ENCODE measurements at regions not wholly inside any gene's neighbourhood (a gene's known extent, or its start where the extent isn't known, plus 50 kb on each side); places are given as distances from the start of the nearest gene placed in this dataset.
"Not testable (repeated sequence)": the region's sequence is repeated elsewhere in the genome, so short reads cannot be mapped to it uniquely, and the experiment has no call there.

DNA sequence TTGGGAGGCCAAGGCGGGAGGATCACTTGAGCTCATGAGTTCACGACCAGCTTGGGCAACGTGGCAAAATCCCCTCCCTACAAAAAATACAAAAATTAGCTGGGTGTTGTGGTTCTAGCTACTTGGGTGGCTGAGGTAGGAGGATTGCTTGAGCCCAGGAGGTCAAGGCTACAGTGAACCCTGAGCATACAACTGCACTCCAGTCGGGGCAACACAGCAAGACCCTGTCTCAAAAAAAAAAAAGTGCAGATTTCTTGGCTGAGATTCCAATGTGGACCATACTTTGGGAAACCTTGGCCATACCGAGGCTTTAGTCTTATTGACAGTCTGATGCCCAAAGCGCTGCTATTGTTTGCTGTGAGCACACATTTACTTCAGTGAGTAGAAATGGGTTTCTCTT, 113.6 kb upstream of the CLINT1 start:
- ATAC-seq (ENCODE audit: insufficient read depth, low read depth) (no peak), DNase-seq (no peak)
- Histone ChIP-seq H3K27ac (ENCODE audit: low read length) (no peak overlapping the region), H3K4me2 (ENCODE audit: insufficient read depth, low read length) (no peak overlapping the region), H3K36me3 (ENCODE audit: insufficient read depth, low read length) (no peaks in the 10 kb centered on the region), H3K4me3 (ENCODE audit: low read depth in 1 of 2, low read length in 2 of 2) (no peak overlapping the region), H3K79me2 (ENCODE audit: insufficient read depth, low read length) (no peaks in the 10 kb centered on the region), H3K9me3 (ENCODE audit: insufficient read depth, low read length, severe bottlenecking) (no peaks in the 10 kb centered on the region), H3K27me3 (ENCODE audit: insufficient read depth, low read length, poor library complexity) (no peaks in the 10 kb centered on the region), H3K4me1 (ENCODE audit: insufficient read depth, low read length) (no peaks in the 10 kb centered on the region), H4K20me1 (ENCODE audit: insufficient read depth, low read length) (no peaks in the 10 kb centered on the region), H2AFZ (ENCODE audit: low read depth, low read length) (no peak overlapping the region), H3K9ac (ENCODE audit: low read depth, low read length) (no peak overlapping the region)
- TF ChIP-seq EZH2 (IDR thresholded peaks at IDR 0.05; ENCODE audit: borderline replicate concordance, low read depth, low read length, severe bottlenecking) = no peak
- TF ChIP-seq, protein P1, sequence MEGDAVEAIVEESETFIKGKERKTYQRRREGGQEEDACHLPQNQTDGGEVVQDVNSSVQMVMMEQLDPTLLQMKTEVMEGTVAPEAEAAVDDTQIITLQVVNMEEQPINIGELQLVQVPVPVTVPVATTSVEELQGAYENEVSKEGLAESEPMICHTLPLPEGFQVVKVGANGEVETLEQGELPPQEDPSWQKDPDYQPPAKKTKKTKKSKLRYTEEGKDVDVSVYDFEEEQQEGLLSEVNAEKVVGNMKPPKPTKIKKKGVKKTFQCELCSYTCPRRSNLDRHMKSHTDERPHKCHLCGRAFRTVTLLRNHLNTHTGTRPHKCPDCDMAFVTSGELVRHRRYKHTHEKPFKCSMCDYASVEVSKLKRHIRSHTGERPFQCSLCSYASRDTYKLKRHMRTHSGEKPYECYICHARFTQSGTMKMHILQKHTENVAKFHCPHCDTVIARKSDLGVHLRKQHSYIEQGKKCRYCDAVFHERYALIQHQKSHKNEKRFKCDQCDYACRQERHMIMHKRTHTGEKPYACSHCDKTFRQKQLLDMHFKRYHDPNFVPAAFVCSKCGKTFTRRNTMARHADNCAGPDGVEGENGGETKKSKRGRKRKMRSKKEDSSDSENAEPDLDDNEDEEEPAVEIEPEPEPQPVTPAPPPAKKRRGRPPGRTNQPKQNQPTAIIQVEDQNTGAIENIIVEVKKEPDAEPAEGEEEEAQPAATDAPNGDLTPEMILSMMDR (IDR thresholded peaks at IDR 0.05; ENCODE audit: borderline replicate concordance, extremely low read depth, low read length, poor library complexity, severe bottlenecking) = no peak

DNA sequence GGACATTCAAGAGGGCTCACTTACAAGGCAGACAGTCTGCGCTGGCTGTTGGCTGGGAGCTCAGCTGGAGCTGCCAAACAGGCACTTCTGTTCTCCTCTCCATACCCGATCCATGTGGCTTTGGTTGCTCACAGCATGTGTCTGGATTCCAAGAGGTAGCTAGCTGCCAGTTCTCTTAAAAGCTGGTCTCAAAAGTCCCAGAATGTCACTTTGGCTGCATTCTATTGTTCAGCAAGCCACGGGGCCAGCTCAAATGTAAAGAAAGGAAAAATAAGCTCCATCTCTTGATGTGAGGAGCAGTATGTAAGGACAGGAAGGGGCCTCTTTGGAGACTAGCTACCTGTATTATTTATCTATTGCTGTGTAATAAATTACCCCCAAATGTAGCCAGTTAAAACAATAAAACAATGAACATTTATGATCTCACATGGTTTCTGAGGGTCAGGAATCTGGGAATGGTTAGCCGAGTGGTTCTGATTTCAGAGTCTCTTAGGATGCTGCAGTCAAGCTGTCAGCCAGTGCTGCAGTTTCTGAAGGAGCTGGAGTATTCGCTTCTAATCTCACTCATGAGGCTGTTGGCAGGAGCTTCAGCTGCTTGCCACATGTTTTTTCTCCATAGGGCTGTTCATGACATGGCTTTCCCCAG, 112.7 kb upstream of the CLINT1 start:
- H3K79me2 ChIP-seq (ENCODE audit: insufficient read depth, low read length) = no peaks in the 10 kb centered on the region
- no peak overlapping the region for H3K4me2 ChIP-seq (ENCODE audit: insufficient read depth, low read length)
- no peak overlapping the region for H3K4me3 ChIP-seq (ENCODE audit: low read depth in 1 of 2, low read length in 2 of 2)
- no peaks in the 10 kb centered on the region for H3K36me3 ChIP-seq (ENCODE audit: insufficient read depth, low read length)
- H4K20me1 ChIP-seq (ENCODE audit: insufficient read depth, low read length) = no peaks in the 10 kb centered on the region
- no peaks in the 10 kb centered on the region for H3K9me3 ChIP-seq (ENCODE audit: insufficient read depth, low read length, severe bottlenecking)
- no peaks in the 10 kb centered on the region for H3K27me3 ChIP-seq (ENCODE audit: insufficient read depth, low read length, poor library complexity)
- H2AFZ ChIP-seq (ENCODE audit: low read depth, low read length) = no peak overlapping the region
- no peak for ATAC-seq (ENCODE audit: insufficient read depth, low read depth)
- no peak for DNase-seq
- H3K4me1 ChIP-seq (ENCODE audit: insufficient read depth, low read length) = no peaks in the 10 kb centered on the region
- TF ChIP-seq EZH2 (IDR thresholded peaks at IDR 0.05; ENCODE audit: borderline replicate concordance, low read depth, low read length, severe bottlenecking) = no peak
- TF ChIP-seq, protein P1 (IDR thresholded peaks at IDR 0.05; ENCODE audit: borderline replicate concordance, extremely low read depth, low read length, poor library complexity, severe bottlenecking) = no peak
- H3K27ac ChIP-seq (ENCODE audit: low read length) = no peak overlapping the region
- H3K9ac ChIP-seq (ENCODE audit: low read depth, low read length) = no peak overlapping the region

DNA sequence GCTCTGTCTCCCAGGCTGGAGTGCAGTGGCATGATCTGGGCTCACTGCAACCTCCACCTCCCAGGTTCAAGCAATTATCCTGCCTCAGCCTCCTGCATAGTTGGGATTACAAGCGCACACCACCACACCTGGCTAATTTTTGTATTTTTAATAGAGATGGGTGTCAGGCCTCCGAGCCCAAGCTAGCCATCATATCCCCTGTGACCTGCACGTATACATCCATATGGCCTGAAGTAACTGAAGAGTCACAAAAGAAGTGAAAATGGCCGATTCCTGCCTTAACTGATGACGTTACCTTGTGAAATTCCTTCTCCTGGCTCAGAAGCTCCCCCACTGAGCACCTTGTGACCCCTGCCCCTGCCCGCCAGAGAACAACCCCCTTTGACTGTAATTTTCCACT, 109.6 kb upstream of the CLINT1 start:
- H3K36me3 ChIP-seq (ENCODE audit: insufficient read depth, low read length); H3K4me2 ChIP-seq (ENCODE audit: insufficient read depth, low read length); DNase-seq; H3K9ac ChIP-seq (ENCODE audit: low read depth, low read length); H3K27me3 ChIP-seq (ENCODE audit: insufficient read depth, low read length, poor library complexity); H2AFZ ChIP-seq (ENCODE audit: low read depth, low read length); ATAC-seq (ENCODE audit: insufficient read depth, low read depth); H3K79me2 ChIP-seq (ENCODE audit: insufficient read depth, low read length); H3K9me3 ChIP-seq (ENCODE audit: insufficient read depth, low read length, severe bottlenecking); H3K4me3 ChIP-seq (ENCODE audit: low read depth in 1 of 2, low read length in 2 of 2); H4K20me1 ChIP-seq (ENCODE audit: insufficient read depth, low read length); H3K27ac ChIP-seq (ENCODE audit: low read length); H3K4me1 ChIP-seq (ENCODE audit: insufficient read depth, low read length): not testable (repeated sequence)

DNA sequence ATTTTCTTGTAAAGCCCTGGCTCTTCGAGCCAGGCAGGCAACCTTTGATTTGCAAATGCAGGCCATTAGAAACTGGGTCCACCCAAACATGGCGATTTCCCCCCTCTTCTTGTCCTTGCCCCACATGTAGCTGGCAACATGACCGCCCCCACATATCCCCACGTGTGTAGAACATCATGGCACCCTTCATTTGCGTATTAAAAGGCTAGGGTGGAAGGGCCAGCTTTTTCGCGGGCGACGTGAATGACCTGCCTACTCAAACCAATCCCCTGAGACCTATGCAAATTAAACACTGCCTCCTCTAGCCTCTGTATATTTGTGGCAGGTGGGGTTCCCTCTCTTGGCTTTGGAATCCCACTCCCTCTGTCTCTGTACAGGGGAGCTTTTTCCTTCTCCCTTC, 107.0 kb upstream of the CLINT1 start:
- Histone ChIP-seq H3K4me1 (ENCODE audit: insufficient read depth, low read length) (no peaks in the 10 kb centered on the region), H4K20me1 (ENCODE audit: insufficient read depth, low read length) (no peaks in the 10 kb centered on the region), H3K27me3 (ENCODE audit: insufficient read depth, low read length, poor library complexity) (no peaks in the 10 kb centered on the region), H2AFZ (ENCODE audit: low read depth, low read length) (no peak overlapping the region), H3K79me2 (ENCODE audit: insufficient read depth, low read length) (no peaks in the 10 kb centered on the region), H3K36me3 (ENCODE audit: insufficient read depth, low read length) (no peaks in the 10 kb centered on the region), H3K4me3 (ENCODE audit: low read depth in 1 of 2, low read length in 2 of 2) (no peak overlapping the region), H3K27ac (ENCODE audit: low read length) (no peak overlapping the region), H3K9me3 (ENCODE audit: insufficient read depth, low read length, severe bottlenecking) (no peaks in the 10 kb centered on the region), H3K4me2 (ENCODE audit: insufficient read depth, low read length) (no peak overlapping the region), H3K9ac (ENCODE audit: low read depth, low read length) (no peak overlapping the region)
- ATAC-seq (ENCODE audit: insufficient read depth, low read depth) (no peak), DNase-seq (no peak)
- TF ChIP-seq EZH2 (IDR thresholded peaks at IDR 0.05; ENCODE audit: borderline replicate concordance, low read depth, low read length, severe bottlenecking) = no peak
- TF ChIP-seq, protein P1 (IDR thresholded peaks at IDR 0.05; ENCODE audit: borderline replicate concordance, extremely low read depth, low read length, poor library complexity, severe bottlenecking) = no peak
